ENCODE measurements at regions not wholly inside any gene's neighbourhood (a gene's known extent, or its start where the extent isn't known, plus 50 kb on each side); places are given as distances from the start of the nearest gene placed in this dataset.
A peak's percentile ranks its signal among the peaks of the same experiment; 100 is the strongest.
"Not testable (repeated sequence)": the region's sequence is repeated elsewhere in the genome, so short reads cannot be mapped to it uniquely, and the experiment has no call there.

- DNase-seq: no peak
Measured at GRCh38 chr7:69399401-69399800, 198.9 kb upstream of the AUTS2 start.

GRCh38 chr7:69402696-69403095, 195.6 kb upstream of the AUTS2 start:
- DNase-seq: no peak

- no peak for DNase-seq
Measured at GRCh38 chr7:69403169-69403568, 195.1 kb upstream of the AUTS2 start.

GRCh38 chr7:69411018-69411417, 187.3 kb upstream of the AUTS2 start:
- DNase-seq: no peak

GRCh38 chr7:69411466-69411865, 186.8 kb upstream of the AUTS2 start:
- DNase-seq: peak; percentile 8

- no peak for DNase-seq
Measured at GRCh38 chr7:69412331-69413146, 185.7 kb upstream of the AUTS2 start.

DNA sequence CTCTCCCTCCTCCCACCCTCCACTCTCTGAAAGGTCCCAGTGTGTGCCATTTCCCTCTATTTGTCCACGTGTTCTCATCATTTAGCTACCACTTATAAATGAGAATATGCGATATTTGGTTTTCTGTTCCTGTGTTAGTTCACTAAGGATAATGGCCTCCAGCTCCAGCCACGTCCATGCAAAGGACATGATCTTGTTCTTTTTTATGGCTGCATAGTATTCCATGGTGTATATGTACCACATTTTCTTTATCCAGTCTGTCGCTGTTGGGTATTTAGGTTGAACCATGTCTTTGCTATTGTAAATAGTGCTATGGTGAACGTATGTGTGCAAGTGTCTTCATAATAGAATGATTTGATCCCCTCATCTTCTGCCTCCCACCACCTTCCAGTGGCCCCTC, 183.7 kb upstream of the AUTS2 start:
- no peak for DNase-seq

DNA sequence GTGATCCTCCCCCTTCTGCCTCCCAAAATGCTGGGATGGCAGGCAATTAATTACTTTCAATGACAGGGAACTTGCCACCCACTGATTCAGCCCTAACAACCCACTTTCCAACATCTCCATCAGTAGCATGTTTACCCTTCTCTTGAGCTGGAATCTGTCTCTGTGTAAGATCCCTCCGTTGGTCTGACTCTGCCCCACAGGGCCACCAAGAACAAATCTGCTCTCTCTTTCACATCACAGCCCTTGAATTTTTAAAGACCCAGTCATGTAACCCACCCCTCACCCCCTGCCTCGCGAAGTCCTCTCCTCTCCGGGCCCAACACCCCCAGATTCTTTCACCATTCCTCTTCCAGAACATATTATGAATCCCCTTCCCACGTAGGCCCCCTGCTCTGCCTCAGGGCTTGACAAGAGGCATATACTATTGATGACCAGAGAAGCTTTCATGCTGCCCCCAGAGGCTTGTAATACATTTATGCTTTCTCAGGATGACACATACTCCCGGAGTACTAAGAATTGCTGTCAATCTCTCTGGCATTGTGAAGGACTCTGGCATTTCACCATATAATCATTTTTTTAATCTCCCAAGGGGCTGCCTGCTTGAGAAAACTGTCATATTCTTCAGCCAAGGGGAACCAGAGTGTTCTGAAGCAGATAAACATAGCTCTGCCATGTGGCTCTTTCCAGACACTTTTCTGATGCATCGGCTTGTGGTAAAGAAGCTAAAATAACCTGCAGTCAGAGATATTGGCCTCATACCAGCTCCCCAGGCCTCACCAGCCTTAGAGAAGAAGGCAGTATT, 179.2 kb upstream of the AUTS2 start:
- DNase-seq: no peak

- no peak for DNase-seq
Measured at GRCh38 chr7:69419934-69420333, 178.3 kb upstream of the AUTS2 start.

DNA sequence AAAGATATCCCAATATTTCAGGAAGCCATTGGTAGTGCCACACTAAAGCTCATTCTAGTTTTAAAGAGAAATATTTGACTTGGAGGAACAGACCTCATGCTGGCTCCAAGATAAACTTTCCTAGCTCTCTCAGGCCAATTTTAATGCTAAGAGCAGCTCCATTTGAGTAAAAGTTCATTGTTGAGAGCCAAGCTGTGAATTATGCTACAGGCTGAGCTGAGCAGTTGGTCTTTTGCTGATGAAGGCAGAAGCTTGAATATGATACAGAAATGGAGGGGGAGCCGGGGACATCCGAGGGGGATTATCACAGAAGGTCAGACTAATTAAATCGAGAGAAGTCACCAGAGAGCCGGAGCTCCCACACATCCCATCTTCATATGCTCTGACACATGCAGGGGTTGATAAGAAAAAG, 175.7 kb upstream of the AUTS2 start:
- no peak for DNase-seq

GRCh38 chr7:69426705-69427104, 171.6 kb upstream of the AUTS2 start:
- DNase-seq: no peak

DNA sequence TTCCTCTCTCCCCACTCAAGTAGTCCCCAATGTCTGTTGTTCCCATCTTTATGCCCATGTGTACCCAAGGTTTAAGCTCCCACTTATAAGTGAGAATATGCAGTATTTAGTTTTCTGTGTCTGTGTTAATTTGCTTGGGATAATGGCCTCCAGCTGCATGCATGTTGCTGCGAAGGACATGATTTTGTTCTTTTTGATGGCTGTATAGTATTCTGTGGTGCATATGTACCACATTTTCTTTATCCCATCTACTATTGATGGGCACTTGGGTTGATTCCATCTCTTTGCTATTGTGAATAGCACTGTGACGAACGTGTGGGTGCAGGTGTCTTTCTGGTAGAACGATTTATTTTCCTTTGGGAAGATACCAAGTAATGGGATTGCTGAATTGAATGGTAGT, 170.2 kb upstream of the AUTS2 start:
- DNase-seq: no peak

GRCh38 chr7:69429911-69430383, 168.3 kb upstream of the AUTS2 start:
- no peak for DNase-seq

GRCh38 chr7:69430384-69431021, 167.8 kb upstream of the AUTS2 start:
- DNase-seq: no peak

DNA sequence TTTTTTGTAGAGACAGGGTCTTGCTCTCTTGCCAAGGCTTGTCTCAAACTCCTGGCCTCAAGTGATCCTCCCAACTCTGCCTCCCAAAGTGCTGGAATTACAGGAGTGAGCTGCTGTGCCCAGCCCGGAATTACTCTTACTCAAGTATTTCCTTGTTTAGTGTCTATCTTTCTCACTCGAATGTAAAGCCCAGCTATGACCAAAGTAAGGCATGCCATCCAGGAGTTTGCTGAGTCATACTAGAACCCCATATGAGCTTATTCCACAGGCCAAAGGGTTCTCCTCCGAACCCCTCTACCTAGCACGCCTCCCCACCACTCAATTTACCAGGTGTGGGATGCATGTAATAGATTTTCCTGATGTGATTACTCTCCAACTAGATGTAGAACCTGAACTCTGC, 166.6 kb upstream of the AUTS2 start:
- no peak for DNase-seq

- not testable (repeated sequence) for DNase-seq
Measured at GRCh38 chr7:69432276-69432675, 166.0 kb upstream of the AUTS2 start.

GRCh38 chr7:69433081-69433480, 165.2 kb upstream of the AUTS2 start:
- DNase-seq: no peak

GRCh38 chr7:69434398-69434815, 163.9 kb upstream of the AUTS2 start:
- no peak for DNase-seq

DNA sequence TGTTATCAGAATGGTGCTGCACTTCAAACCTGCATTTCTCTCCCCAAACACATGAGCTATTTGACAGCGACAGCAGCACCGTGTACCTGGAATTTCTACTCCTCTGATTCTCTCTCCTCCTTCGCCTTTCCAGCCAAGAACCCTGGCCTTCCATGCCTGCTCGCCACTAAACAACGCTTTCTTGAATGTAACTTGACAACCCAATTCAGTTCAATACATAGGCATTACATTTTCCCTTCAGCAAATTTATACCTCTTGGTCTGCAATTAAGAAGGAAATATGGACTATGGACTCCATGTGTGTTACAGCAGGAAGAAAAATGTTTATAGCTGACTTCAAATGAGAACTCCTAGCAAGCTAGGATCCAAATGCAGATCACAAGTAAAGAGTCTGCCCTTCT, 162.6 kb upstream of the AUTS2 start:
- DNase-seq: no peak

- no peak for DNase-seq
Measured at GRCh38 chr7:69436946-69437345, 161.3 kb upstream of the AUTS2 start.

DNA sequence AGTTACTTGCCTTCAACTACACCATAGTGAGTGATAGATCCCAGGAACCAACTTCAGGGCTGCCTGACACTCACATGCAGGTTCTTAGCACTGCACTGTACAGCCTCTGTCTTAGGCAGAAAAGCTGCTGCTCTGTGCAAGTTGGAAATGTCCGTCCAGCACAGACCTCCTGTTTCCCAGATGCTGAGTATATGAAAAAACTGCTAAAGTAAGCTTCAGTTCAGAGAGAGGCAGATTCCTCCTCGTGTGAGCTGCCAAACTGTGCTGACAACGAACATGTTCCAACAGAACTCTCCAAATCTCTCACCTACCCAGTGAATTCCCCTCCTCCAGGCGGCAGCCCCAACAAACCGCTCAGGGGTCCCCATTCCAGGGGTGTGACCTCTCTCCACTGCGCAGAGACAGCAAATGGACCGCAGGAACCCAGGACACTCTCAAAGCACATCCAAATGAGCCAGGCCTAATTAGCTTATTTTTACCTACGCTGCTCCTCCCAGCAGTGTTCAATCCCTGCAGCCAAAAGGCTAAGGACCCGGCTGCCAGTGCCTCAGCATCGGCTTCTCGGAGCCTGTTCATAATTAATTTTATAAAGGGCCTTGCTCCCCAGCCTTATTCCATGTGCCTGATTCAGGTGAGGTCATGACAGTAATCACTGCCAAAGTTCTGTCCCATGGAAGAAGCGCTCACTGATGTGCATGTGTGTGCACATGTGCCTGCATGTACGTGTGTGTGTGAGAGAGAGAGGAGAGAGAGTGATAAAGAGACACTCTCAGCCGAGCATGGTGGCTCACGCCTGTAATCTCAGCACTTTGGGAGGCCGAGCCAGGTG, 159.5 kb upstream of the AUTS2 start:
- no peak for DNase-seq

- no peak for DNase-seq
Measured at GRCh38 chr7:69439636-69440325, 158.5 kb upstream of the AUTS2 start.
